ENCODE measurements at regions not wholly inside any gene's neighbourhood (a gene's known extent, or its start where the extent isn't known, plus 50 kb on each side); places are given as distances from the start of the nearest gene placed in this dataset.

DNA sequence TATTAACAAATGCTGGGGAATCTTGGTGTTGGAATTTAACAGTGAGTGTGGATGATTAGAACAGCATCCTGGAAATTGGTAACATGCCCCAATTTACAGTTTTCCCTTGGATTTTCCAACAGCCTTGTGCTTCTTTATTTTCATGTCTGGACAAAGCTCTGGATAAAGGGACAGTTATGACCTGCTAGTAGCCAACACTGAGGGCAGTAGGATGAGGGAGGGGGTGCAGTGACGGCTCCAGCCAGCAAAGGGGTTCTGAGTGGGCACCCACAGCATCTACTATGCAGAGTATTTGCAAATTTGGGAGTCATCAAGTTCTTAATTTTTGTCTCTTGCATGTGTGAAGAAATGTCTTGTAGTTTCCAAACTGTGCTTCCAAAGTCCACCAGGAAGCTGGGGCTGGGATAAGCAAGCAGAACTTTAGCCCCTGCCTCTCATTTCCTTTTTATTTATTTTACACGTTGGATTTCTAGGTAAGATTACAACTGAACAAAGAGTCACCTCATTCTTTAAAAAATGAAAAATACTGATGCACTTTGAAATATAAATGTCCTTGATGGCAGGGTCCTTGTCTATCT lies 63.0 kb upstream of the SELENOP start:
- Histone ChIP-seq H2BK15ac (ENCODE audit: low read length) (no peak overlapping the region), H3K56ac (replicated peaks; ENCODE audit: insufficient read length, low read depth, low read length) (no peak overlapping the region), H3K23ac (ENCODE audit: insufficient read length) (no peak overlapping the region), H3K36me3 (ENCODE audit: control insufficient read depth in 2 of 4, insufficient read depth in 4 of 4, low read length in 3 of 4) (no peaks in the 10 kb centered on the region), H4K91ac (replicated peaks; ENCODE audit: insufficient read length, low read length) (no peak overlapping the region), H3K79me2 (ENCODE audit: control insufficient read depth in 1 of 2, insufficient read depth in 2 of 2, low read length in 2 of 2) (no peaks in the 10 kb centered on the region), H3K9me3 (ENCODE audit: insufficient read depth in 2 of 2, low read depth in 1 of 2, low read length in 1 of 2) (no peaks in the 10 kb centered on the region), H4K20me1 (replicated peaks in 1 of 2; ENCODE audit: control insufficient read depth in 1 of 2, insufficient read depth in 2 of 2, low read length in 2 of 2) (no peaks in the 10 kb centered on the region), H3K27me3 (replicated peaks in 1 of 4; ENCODE audit: control insufficient read depth in 3 of 4, extremely low read depth in 1 of 4, insufficient read depth in 3 of 4, low read length in 3 of 4) (no peaks in the 10 kb centered on the region), H3K23me2 (ENCODE audit: low read depth, low read length) (no peaks in the 10 kb centered on the region; the same call in 1 of the 2 replicates), H2AFZ (ENCODE audit: low read length) (no peak overlapping the region), H4K8ac (ENCODE audit: extremely low read depth, insufficient read depth, low read length) (no peak overlapping the region), H3K9ac (replicated peaks in 1 of 4; ENCODE audit: extremely low read depth in 1 of 4, low read depth in 3 of 4, low read length in 3 of 4) (no peak overlapping the region), H3K18ac (ENCODE audit: extremely low read depth, low read length) (no peak overlapping the region), H3K27ac (ENCODE audit: low read depth, low read length) (no peak overlapping the region), H2BK12ac (ENCODE audit: low read depth, low read length) (no peak overlapping the region), H2BK5ac (ENCODE audit: low read depth, low read length) (no peak overlapping the region), H3K4me3 (ENCODE audit: extremely low read depth in 1 of 4, insufficient read depth in 2 of 4, low read depth in 3 of 4, low read length in 4 of 4) (no peak overlapping the region), H4K5ac (ENCODE audit: insufficient read length, low read depth, low read length) (no peak overlapping the region), H2AK5ac (ENCODE audit: low read depth, low read length) (no peak overlapping the region), H2BK20ac (ENCODE audit: low read length) (no peak overlapping the region), H3K4ac (replicated peaks; ENCODE audit: insufficient read length, low read depth, low read length) (no peak overlapping the region), H3K4me2 (ENCODE audit: insufficient read depth in 1 of 2, low read depth in 2 of 2, low read length in 2 of 2) (no peak overlapping the region), H2BK120ac (replicated peaks; ENCODE audit: low read depth, low read length) (no peak overlapping the region), H3K79me1 (ENCODE audit: low read depth, low read length) (no peaks in the 10 kb centered on the region), H3K14ac (ENCODE audit: insufficient read length) (no peak overlapping the region), H3K4me1 (replicated peaks in 1 of 4; ENCODE audit: control insufficient read depth in 3 of 4, insufficient read depth in 4 of 4, low read length in 3 of 4) (no peaks in the 10 kb centered on the region; a peak in 1 of 7 replicates)
- ChIA-PET POLR2A (ENCODE audit: partially characterized antibody) (no interaction called here), CTCF (ENCODE audit: partially characterized antibody) (interaction anchor here (6.6 kb wide), 1 partner anchor 14 kb away, joined by 31 read pairs; no protein-coding TSS in a partner anchor)
- FAIRE-seq (no peak), DNase-seq (ENCODE audit: low read depth in 1 of 2, low spot score in 2 of 2) (no peak)
- WGBS, 2 experiments (ENCODE audit: extremely low coverage in 1 of 2, insufficient coverage in 1 of 2, insufficient read length in 1 of 2, insufficient replicate concordance in 2 of 2, low coverage in 1 of 2, low lambda C conversion rate in 2 of 2, missing lambda C conversion rate in 1 of 2): 89% methylated on average over 2 of the region's 2 CpGs; no CpG with 5 or more reads in 1 of the 2 experiments
- TF ChIP-seq HDAC2 (IDR thresholded peaks at IDR 0.05; ENCODE audit: borderline replicate concordance in 1 of 2, low read depth in 2 of 2, low read length in 2 of 2): no peak
- TF ChIP-seq KDM4A (IDR thresholded peaks at IDR 0.05; ENCODE audit: low read depth, low read length, severe bottlenecking): no peak
- TF ChIP-seq NRF1 (IDR thresholded peaks at IDR 0.05; ENCODE audit: low read depth, low read length): no peak
- TF ChIP-seq CBX8 (IDR thresholded peaks at IDR 0.05; ENCODE audit: borderline replicate concordance, low read depth, low read length): no peak
- TF ChIP-seq POLR2A (IDR thresholded peaks at IDR 0.05; ENCODE audit: control extremely low read depth in 1 of 2, low read depth in 2 of 2, low read length in 2 of 2): no peak
- no peak for TF ChIP-seq BACH1 (IDR thresholded peaks at IDR 0.05; ENCODE audit: low read length)
- TF ChIP-seq, protein P1, sequence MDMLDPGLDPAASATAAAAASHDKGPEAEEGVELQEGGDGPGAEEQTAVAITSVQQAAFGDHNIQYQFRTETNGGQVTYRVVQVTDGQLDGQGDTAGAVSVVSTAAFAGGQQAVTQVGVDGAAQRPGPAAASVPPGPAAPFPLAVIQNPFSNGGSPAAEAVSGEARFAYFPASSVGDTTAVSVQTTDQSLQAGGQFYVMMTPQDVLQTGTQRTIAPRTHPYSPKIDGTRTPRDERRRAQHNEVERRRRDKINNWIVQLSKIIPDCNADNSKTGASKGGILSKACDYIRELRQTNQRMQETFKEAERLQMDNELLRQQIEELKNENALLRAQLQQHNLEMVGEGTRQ (IDR thresholded peaks at IDR 0.05; ENCODE audit: low read length): no peak
- no peak for TF ChIP-seq JUN (IDR thresholded peaks at IDR 0.05; ENCODE audit: low read depth, low read length)
- TF ChIP-seq GABPA (IDR thresholded peaks at IDR 0.05; ENCODE audit: borderline replicate concordance, insufficient read depth, low read length): no peak
- TF ChIP-seq TCF12 (IDR thresholded peaks at IDR 0.05; ENCODE audit: low read depth, low read length): no peak
- TF ChIP-seq RNF2 (IDR thresholded peaks at IDR 0.05; ENCODE audit: borderline replicate concordance, low read depth, low read length, missing control alignments, poor library complexity, severe bottlenecking): no peak
- no peak for TF ChIP-seq YY1 (IDR thresholded peaks at IDR 0.05; ENCODE audit: low read depth, low read length)
- TF ChIP-seq KDM5A (IDR thresholded peaks at IDR 0.05; ENCODE audit: low read length): no peak
